Osteocyte (in vitro differentiated cells): ENCODE measurements at regions not wholly inside any gene's neighbourhood (a gene's known extent, or its start where the extent isn't known, plus 50 kb on each side); places are given as distances from the start of the nearest gene placed in this dataset.
"Not testable (repeated sequence)": the region's sequence is repeated elsewhere in the genome, so short reads cannot be mapped to it uniquely, and the experiment has no call there.

ENCODE experiments used
- DNase-seq: peaks from one replicate; pipeline ENCODE4 v3.0.0; 2021; ENCODE audit warnings: mixed read lengths; ENCODE audit not compliant: unreplicated experiment; ENCODE audit errors: extremely low spot score
- H3K27ac Mint-ChIP-seq: one replicate; pipeline ENCODE4 v1.8.0; 2021; ENCODE audit warnings: mild to moderate bottlenecking, mixed read lengths; ENCODE audit not compliant: unreplicated experiment
- H3K27me3 Mint-ChIP-seq: one replicate; pipeline ENCODE4 v1.8.0; 2021; ENCODE audit warnings: mixed read lengths; ENCODE audit not compliant: unreplicated experiment
- H3K36me3 Mint-ChIP-seq: one replicate; pipeline ENCODE4 v1.8.0; 2021; ENCODE audit warnings: mixed read lengths; ENCODE audit not compliant: unreplicated experiment
- H3K4me1 Mint-ChIP-seq: one replicate; pipeline ENCODE4 v1.8.0; 2021; ENCODE audit warnings: mixed read lengths; ENCODE audit not compliant: unreplicated experiment
- H3K4me3 Mint-ChIP-seq: one replicate; pipeline ENCODE4 v1.8.0; 2021; ENCODE audit warnings: mild to moderate bottlenecking, moderate library complexity, mixed read lengths; ENCODE audit not compliant: unreplicated experiment
- H3K9me3 Mint-ChIP-seq: one replicate; pipeline ENCODE4 v1.8.0; 2021; ENCODE audit warnings: mixed read lengths; ENCODE audit not compliant: unreplicated experiment
- TF ChIP-seq, protein P1 (sequence below): fragments of 200-600 bp; sonication (generic); IDR thresholded peaks from 2 replicates; pipeline ENCODE4 v1.5.0; 2021; ENCODE audit warnings: antibody characterized with exemption, mild to moderate bottlenecking, moderate library complexity

DNA sequence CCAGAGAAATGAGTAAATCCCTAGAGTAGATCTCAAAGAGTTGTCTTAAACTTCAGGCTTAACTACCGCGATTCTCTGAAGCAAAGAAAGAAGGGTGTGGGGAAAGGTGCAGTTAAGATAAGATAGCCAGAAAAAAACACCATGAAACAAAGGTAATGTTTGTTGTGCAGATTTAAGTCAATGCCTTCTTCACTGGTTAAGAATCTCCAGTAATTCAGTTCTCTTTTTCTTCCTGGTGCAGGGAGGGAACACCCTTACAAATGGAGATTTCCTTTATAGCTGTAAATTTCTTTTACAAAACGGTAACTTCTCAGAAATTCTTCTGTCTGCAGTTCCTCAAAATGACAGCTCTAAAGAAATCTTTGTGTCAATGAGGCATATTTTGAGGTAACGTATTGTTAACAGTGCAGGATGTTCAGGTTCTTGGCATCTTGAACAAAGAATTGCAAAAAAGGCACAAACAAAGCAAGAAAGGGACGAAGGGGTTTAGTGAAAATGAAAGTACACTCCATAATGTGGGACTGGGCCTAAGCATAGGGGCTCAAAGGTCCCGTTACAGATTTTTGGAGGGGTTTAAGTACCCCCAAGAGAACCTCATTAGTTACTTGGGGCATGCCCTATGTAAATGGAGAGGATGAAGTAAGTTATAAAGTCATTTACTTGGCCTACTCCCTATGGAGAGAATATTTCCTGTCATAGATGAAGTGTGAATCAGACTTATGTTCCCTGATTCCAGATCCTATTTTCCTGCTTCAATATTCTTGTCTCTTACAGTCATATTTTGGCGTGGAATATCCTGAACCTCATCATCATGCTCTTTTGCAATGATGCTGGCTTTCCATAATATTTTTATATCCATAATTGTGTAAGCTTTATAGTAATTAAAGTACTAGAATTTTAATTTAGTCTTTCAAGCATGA lies 492.0 kb downstream of the PCDH11X start:
- Mint-ChIP-seq H3K27me3 (no peaks in the 10 kb centered on the region), H3K9me3 (peaks cover 19% of the 10 kb centered on the region), H3K27ac (no peak overlapping the region), H3K36me3 (no peaks in the 10 kb centered on the region), H3K4me3 (no peak overlapping the region), H3K4me1 (no peaks in the 10 kb centered on the region)
- DNase-seq = no peak
- TF ChIP-seq, protein P1, sequence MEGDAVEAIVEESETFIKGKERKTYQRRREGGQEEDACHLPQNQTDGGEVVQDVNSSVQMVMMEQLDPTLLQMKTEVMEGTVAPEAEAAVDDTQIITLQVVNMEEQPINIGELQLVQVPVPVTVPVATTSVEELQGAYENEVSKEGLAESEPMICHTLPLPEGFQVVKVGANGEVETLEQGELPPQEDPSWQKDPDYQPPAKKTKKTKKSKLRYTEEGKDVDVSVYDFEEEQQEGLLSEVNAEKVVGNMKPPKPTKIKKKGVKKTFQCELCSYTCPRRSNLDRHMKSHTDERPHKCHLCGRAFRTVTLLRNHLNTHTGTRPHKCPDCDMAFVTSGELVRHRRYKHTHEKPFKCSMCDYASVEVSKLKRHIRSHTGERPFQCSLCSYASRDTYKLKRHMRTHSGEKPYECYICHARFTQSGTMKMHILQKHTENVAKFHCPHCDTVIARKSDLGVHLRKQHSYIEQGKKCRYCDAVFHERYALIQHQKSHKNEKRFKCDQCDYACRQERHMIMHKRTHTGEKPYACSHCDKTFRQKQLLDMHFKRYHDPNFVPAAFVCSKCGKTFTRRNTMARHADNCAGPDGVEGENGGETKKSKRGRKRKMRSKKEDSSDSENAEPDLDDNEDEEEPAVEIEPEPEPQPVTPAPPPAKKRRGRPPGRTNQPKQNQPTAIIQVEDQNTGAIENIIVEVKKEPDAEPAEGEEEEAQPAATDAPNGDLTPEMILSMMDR = no peak

- H3K4me3 Mint-ChIP-seq, H3K36me3 Mint-ChIP-seq, H3K27ac Mint-ChIP-seq, DNase-seq, H3K27me3 Mint-ChIP-seq, H3K4me1 Mint-ChIP-seq: not testable (repeated sequence)
- peaks cover 33% of the 10 kb centered on the region for H3K9me3 Mint-ChIP-seq
Measured at GRCh38 chrX:92278556-92278955, 499.4 kb downstream of the PCDH11X start.

- not testable (repeated sequence) for H3K4me3 Mint-ChIP-seq, H3K27ac Mint-ChIP-seq, H3K4me1 Mint-ChIP-seq, DNase-seq, H3K27me3 Mint-ChIP-seq, H3K36me3 Mint-ChIP-seq
- peaks cover 31% of the 10 kb centered on the region for H3K9me3 Mint-ChIP-seq
Measured at GRCh38 chrX:92280347-92280746, 501.2 kb downstream of the PCDH11X start.

- Mint-ChIP-seq H3K27ac (no peak overlapping the region), H3K27me3 (no peaks in the 10 kb centered on the region), H3K4me1 (no peaks in the 10 kb centered on the region), H3K4me3 (no peak overlapping the region), H3K9me3 (peaks cover 6% of the 10 kb centered on the region), H3K36me3 (no peaks in the 10 kb centered on the region)
- DNase-seq = no peak
- TF ChIP-seq, protein P1 = no peak
Measured at GRCh38 chrX:92283308-92283707, 504.1 kb downstream of the PCDH11X start.

DNA sequence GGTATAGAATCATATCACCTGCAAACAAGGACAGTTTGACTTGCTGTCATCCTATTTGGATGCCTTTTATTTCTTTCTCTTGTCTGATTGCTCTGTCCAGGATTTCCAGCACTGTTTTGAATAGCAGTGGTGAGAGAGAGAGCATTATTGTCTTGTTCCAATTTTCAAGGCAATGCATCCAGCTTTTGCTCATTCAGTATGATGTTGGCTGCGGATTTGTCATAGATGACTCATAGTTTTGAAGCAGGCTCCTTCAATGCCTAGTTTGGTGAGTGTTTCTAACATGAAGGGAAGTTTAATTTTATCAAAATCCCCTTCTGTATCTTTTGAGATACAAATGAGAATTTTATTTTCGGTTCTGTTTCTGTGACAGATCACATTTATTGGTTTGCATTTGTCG lies 518.9 kb downstream of the PCDH11X start:
- H3K4me1 Mint-ChIP-seq, H3K27me3 Mint-ChIP-seq, DNase-seq, H3K27ac Mint-ChIP-seq, H3K36me3 Mint-ChIP-seq, H3K4me3 Mint-ChIP-seq: not testable (repeated sequence)
- peaks cover 10% of the 10 kb centered on the region for H3K9me3 Mint-ChIP-seq

DNA sequence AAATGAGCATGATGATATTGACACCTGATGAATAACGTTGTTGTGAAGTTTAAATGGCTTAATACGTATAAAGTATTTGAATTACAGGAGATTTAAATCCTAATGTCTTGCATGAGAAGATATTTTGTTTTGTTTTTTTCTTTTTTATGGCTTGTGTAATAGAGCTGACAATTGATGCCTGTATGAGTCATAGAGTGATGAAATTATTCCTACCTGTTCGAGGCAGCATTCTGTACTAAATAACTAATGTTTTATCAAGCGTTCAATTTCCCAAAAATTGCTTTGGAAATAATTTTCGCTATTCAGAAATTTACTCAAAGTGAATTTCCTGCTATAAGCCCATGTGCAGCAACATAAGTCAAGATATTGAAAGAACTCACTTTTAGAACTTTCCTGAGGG lies 554.0 kb downstream of the PCDH11X start:
- not testable (repeated sequence) for H3K27ac Mint-ChIP-seq, H3K9me3 Mint-ChIP-seq, H3K4me3 Mint-ChIP-seq, H3K36me3 Mint-ChIP-seq, H3K27me3 Mint-ChIP-seq, H3K4me1 Mint-ChIP-seq, DNase-seq

DNA sequence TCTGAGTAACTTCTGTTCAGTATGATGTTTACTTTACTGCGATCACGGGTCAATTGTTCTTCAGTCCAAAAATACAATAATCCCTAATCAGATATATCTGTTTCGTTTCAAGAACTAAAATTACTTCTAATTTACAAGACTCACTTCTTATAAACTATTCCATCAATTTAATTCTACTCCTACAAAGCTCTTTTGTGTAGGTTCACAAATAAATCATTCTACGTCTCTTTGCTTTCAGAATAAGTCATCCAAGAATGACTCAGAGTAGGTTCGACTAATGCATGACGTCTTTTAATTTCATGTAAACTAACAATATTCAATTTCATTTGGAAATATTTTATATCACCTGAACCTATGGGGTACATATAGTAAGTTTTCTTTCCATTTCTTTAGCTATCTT lies 571.9 kb downstream of the PCDH11X start:
- not testable (repeated sequence) for H3K4me3 Mint-ChIP-seq, H3K27me3 Mint-ChIP-seq, H3K36me3 Mint-ChIP-seq, DNase-seq, H3K27ac Mint-ChIP-seq, H3K4me1 Mint-ChIP-seq, H3K9me3 Mint-ChIP-seq
